CD14-positive monocyte (primary cell): ENCODE measurements at regions not wholly inside any gene's neighbourhood (a gene's known extent, or its start where the extent isn't known, plus 50 kb on each side); places are given as distances from the start of the nearest gene placed in this dataset.

ENCODE experiments used
- DNase-seq, 3 donors: peaks; one replicate each; pipeline ENCODE4 v3.0.0-alpha.2; 2011 to 2022
- H2AFZ ChIP-seq: 2 replicates; pipeline ENCODE4 v1.6.0; 2012; ENCODE audit warnings: mild to moderate bottlenecking, low read depth, low read length, inconsistent platforms; ENCODE audit not compliant: insufficient read depth, poor library complexity, severe bottlenecking
- H3K27ac ChIP-seq, 2 donors: 1 replicate in 1 of 2; 2 replicates in 1 of 2; pipeline ENCODE4 v1.5.1; 2012 to 2013; ENCODE audit warnings: low read length in 2 of 2, control low read depth in 1 of 2, inconsistent platforms in 1 of 2, low read depth in 1 of 2, mild to moderate bottlenecking in 1 of 2
- H3K27me3 ChIP-seq, 2 donors: one replicate each; pipeline versions ENCODE4 v1.6.0 to v1.6.1; 2011 to 2013; ENCODE audit warnings: low read length in 2 of 2; ENCODE audit not compliant: control insufficient read depth in 2 of 2, insufficient read depth in 2 of 2
- H3K36me3 ChIP-seq, 2 donors: replicated peaks in 1 of 2; 1 replicate in 1 of 2; 2 replicates in 1 of 2; pipeline versions ENCODE4 v1.5.1 to v1.6.1; 2012 to 2013; ENCODE audit warnings: low read length in 2 of 2, control low read depth in 1 of 2, inconsistent platforms in 1 of 2, mild to moderate bottlenecking in 1 of 2; ENCODE audit not compliant: insufficient read depth in 2 of 2, control insufficient read depth in 1 of 2
- H3K4me1 ChIP-seq, 2 donors: 1 replicate in 1 of 2; 2 replicates in 1 of 2; pipeline versions ENCODE4 v1.5.1 to v1.6.1; 2012 to 2013; ENCODE audit warnings: low read length in 2 of 2, control low read depth in 1 of 2, inconsistent platforms in 1 of 2, mild to moderate bottlenecking in 1 of 2, moderate library complexity in 1 of 2; ENCODE audit not compliant: insufficient read depth in 2 of 2, control insufficient read depth in 1 of 2
- H3K4me2 ChIP-seq: replicated peaks from 2 replicates; pipeline ENCODE3; 2012; ENCODE audit warnings: low read length, moderate library complexity, mild to moderate bottlenecking; ENCODE audit not compliant: poor library complexity, severe bottlenecking; ENCODE audit errors: extremely low read depth
- H3K4me3 ChIP-seq, 3 experiments: fragments of 200-600 bp in 1 of 3; sonication (generic) in 1 of 3; replicated peaks in 1 of 3; 1 replicate in 2 of 3; 2 replicates in 1 of 3; pipeline ENCODE4 v1.5.1; 2011 to 2013; ENCODE audit warnings: low read length in 3 of 3, mild to moderate bottlenecking in 3 of 3, control low read depth in 2 of 3, low read depth in 2 of 3, inconsistent platforms in 1 of 3, moderate library complexity in 1 of 3
- H3K79me2 ChIP-seq: 2 replicates; pipeline ENCODE4 v1.6.0; 2012; ENCODE audit warnings: mild to moderate bottlenecking, control low read depth, inconsistent platforms, low read length, moderate library complexity; ENCODE audit not compliant: insufficient read depth
- H3K9ac ChIP-seq: 2 replicates; pipeline ENCODE4 v1.6.0; 2017; ENCODE audit warnings: low read length, mild to moderate bottlenecking; ENCODE audit not compliant: insufficient read depth, poor library complexity, severe bottlenecking
- H3K9me3 ChIP-seq, 2 donors: replicated peaks in 1 of 2; 1 replicate in 1 of 2; 2 replicates in 1 of 2; pipeline versions ENCODE4 v1.5.1 to v1.6.1; 2012 to 2013; ENCODE audit warnings: low read length in 2 of 2, control low read depth in 1 of 2; ENCODE audit not compliant: control insufficient read depth in 1 of 2, insufficient read depth in 1 of 2
- H4K20me1 ChIP-seq: 2 replicates; pipeline ENCODE4 v1.6.0; 2012; ENCODE audit warnings: mild to moderate bottlenecking, low read length, control low read depth, moderate library complexity; ENCODE audit not compliant: insufficient read depth
- H3K27ac Mint-ChIP-seq, 7 donors: one replicate each; pipeline ENCODE4 v1.8.0; 2020; ENCODE audit warnings: mild to moderate bottlenecking in 7 of 7, mixed read lengths in 7 of 7, moderate library complexity in 6 of 7, inconsistent platforms in 2 of 7
- H3K27me3 Mint-ChIP-seq, 3 donors: one replicate each; pipeline ENCODE4 v1.8.0; 2021 to 2022; ENCODE audit warnings: low read depth in 3 of 3, mild to moderate bottlenecking in 3 of 3, mixed read lengths in 3 of 3, moderate library complexity in 3 of 3, inconsistent platforms in 1 of 3
- H3K36me3 Mint-ChIP-seq, 2 donors: one replicate each; pipeline ENCODE4 v1.8.0; 2020; ENCODE audit warnings: mixed read lengths in 2 of 2, inconsistent platforms in 1 of 2, mild to moderate bottlenecking in 1 of 2
- H3K4me1 Mint-ChIP-seq: one replicate; pipeline ENCODE4 v1.8.0; 2020; ENCODE audit warnings: mild to moderate bottlenecking, mixed read lengths
- H3K4me3 Mint-ChIP-seq, 2 donors: one replicate each; pipeline ENCODE4 v1.8.0; 2020; ENCODE audit warnings: mild to moderate bottlenecking in 2 of 2, mixed read lengths in 2 of 2, moderate library complexity in 1 of 2
- H3K9me3 Mint-ChIP-seq, 7 donors: one replicate each; pipeline ENCODE4 v1.8.0; 2020 to 2022; ENCODE audit warnings: mixed read lengths in 7 of 7, mild to moderate bottlenecking in 6 of 7, moderate library complexity in 6 of 7, inconsistent platforms in 2 of 7
- WGBS: methylation state at CpG from one replicate; pipeline ENCODE4 v1.1.5; 2013; ENCODE audit warnings: missing lambda C conversion rate; ENCODE audit not compliant: insufficient coverage; 5-methylcytosine and 5-hydroxymethylcytosine counted together
- intact Hi-C, 2 donors: fragments of 100-400 bp; cut with micrococcal nuclease; formaldehyde crosslinking; loops; one replicate each; pipeline versions ENCODE4 v1.15.0 to v1.15.1; 2023
- TF ChIP-seq, protein P1 (sequence below): fragments of 200-600 bp; IDR thresholded peaks from one replicate; pipeline ENCODE4 v1.8.0; 2022; ENCODE audit warnings: antibody characterized with exemption, mild to moderate bottlenecking

DNA sequence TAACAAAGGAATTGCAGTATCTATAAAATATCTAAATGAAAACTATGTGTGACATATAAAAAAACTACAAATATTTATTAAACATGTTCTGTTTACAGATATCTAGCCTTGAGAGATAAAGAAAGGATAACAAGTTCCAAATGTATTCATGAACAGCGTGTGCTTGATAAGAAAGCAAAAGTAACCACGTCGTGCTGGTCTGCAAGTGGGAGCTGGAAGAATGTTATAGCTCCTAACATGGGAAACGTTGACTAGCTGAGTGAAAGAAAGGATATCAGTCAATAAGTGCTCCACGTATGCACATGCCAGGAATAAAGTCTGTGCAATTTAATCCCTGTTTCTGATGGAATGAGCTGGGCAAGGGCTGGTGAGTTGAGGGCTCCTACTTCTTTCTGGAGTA lies 71.2 kb upstream of the CDYL2 start:
- Mint-ChIP-seq H3K4me3 (no peak overlapping the region), H3K36me3 (no peaks in the 10 kb centered on the region), H3K9me3 (peaks cover 0 to 1% (median 0%) of the 10 kb centered on the region in 7 donors), H3K4me1 (no peaks in the 10 kb centered on the region), H3K27me3 (peaks cover 9% of the 10 kb centered on the region in 3 donors), H3K27ac (no peak overlapping the region)
- 61% methylated on average over 5 of the region's 5 CpGs for WGBS
- H2AFZ ChIP-seq: no peak overlapping the region
- intact Hi-C loops: no loop called here
- no peaks in the 10 kb centered on the region for H3K4me1 ChIP-seq
- H3K9me3 ChIP-seq: no peaks in the 10 kb centered on the region
- TF ChIP-seq, protein P1, sequence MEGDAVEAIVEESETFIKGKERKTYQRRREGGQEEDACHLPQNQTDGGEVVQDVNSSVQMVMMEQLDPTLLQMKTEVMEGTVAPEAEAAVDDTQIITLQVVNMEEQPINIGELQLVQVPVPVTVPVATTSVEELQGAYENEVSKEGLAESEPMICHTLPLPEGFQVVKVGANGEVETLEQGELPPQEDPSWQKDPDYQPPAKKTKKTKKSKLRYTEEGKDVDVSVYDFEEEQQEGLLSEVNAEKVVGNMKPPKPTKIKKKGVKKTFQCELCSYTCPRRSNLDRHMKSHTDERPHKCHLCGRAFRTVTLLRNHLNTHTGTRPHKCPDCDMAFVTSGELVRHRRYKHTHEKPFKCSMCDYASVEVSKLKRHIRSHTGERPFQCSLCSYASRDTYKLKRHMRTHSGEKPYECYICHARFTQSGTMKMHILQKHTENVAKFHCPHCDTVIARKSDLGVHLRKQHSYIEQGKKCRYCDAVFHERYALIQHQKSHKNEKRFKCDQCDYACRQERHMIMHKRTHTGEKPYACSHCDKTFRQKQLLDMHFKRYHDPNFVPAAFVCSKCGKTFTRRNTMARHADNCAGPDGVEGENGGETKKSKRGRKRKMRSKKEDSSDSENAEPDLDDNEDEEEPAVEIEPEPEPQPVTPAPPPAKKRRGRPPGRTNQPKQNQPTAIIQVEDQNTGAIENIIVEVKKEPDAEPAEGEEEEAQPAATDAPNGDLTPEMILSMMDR: no peak
- H3K27me3 ChIP-seq: peaks cover 0 to 11% of the 10 kb centered on the region in 2 donors
- H3K4me3 ChIP-seq: no peak overlapping the region
- no peak overlapping the region for H3K4me2 ChIP-seq
- H3K36me3 ChIP-seq: no peaks in the 10 kb centered on the region
- no peak overlapping the region for H3K27ac ChIP-seq
- no peak overlapping the region for H3K9ac ChIP-seq
- no peak for DNase-seq
- no peaks in the 10 kb centered on the region for H3K79me2 ChIP-seq
- no peaks in the 10 kb centered on the region for H4K20me1 ChIP-seq

DNA sequence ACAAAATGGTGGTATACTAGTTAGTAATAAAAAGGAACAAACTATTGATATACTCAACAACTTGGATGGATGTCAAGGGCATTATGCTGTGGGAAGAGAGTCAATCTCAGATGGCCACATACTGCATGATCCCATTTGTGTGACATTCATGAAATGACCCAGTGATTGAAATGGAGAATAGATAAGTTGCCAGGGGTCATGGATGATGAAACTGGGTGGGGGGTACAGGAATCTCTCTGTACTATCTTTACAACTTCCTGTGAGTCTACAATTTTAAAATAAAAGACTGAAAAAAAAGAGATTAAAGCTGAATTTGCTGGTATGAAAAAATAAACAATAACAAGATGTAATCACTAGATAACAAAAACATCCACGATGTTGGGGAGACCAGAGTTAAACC lies 70.5 kb upstream of the CDYL2 start:
- Mint-ChIP-seq H3K27me3 (peaks cover 9% of the 10 kb centered on the region in 3 donors), H3K9me3 (peaks cover 0 to 1% (median 0%) of the 10 kb centered on the region in 7 donors), H3K4me3 (no peak overlapping the region), H3K27ac (no peak overlapping the region), H3K36me3 (no peaks in the 10 kb centered on the region), H3K4me1 (no peaks in the 10 kb centered on the region)
- H3K4me1 ChIP-seq: no peaks in the 10 kb centered on the region
- H4K20me1 ChIP-seq: no peaks in the 10 kb centered on the region
- no peaks in the 10 kb centered on the region for H3K9me3 ChIP-seq
- H3K9ac ChIP-seq: no peak overlapping the region
- no peak overlapping the region for H3K4me2 ChIP-seq
- no peak overlapping the region for H3K4me3 ChIP-seq
- H3K36me3 ChIP-seq: no peaks in the 10 kb centered on the region
- TF ChIP-seq, protein P1: no peak
- DNase-seq: no peak
- H3K79me2 ChIP-seq: no peaks in the 10 kb centered on the region
- H2AFZ ChIP-seq: no peak overlapping the region
- no peak overlapping the region for H3K27ac ChIP-seq
- WGBS: no CpG with 5 or more reads among the region's 1 CpG
- peaks cover 0 to 11% of the 10 kb centered on the region in 2 donors for H3K27me3 ChIP-seq
- intact Hi-C loops: no loop called here
